ENCODE measurements at regions not wholly inside any gene's neighbourhood (a gene's known extent, or its start where the extent isn't known, plus 50 kb on each side); places are given as distances from the start of the nearest gene placed in this dataset.

- TF ChIP-seq CTCF (conservative IDR thresholded peaks at IDR 0.05 in 1 of 2, IDR thresholded peaks at IDR 0.05 in 1 of 2; ENCODE audit: low read depth in 1 of 2, low read length in 2 of 2): no peak
- no peak for TF ChIP-seq EZH2 (IDR thresholded peaks at IDR 0.05; ENCODE audit: low read length, missing control alignments)
Measured at GRCh38 chr2:78145395-78145996, 623.3 kb upstream of the LRRTM4 start.
